ENCODE measurements at regions not wholly inside any gene's neighbourhood (a gene's known extent, or its start where the extent isn't known, plus 50 kb on each side); places are given as distances from the start of the nearest gene placed in this dataset.
A peak's percentile ranks its signal among the peaks of the same experiment; 100 is the strongest.

- peak; percentile 66 to 85 for DNase-seq (ENCODE audit: low read depth in 1 of 2, low spot score in 1 of 2)
- H3K4me3 ChIP-seq (replicated peaks; ENCODE audit: insufficient read depth, low read length) = no peak overlapping the region
- H3K27ac ChIP-seq (replicated peaks) = peak overlapping the region; percentile 43
- H3K27me3 ChIP-seq (ENCODE audit: insufficient read depth, poor library complexity, severe bottlenecking) = no peaks in the 10 kb centered on the region
- TF ChIP-seq, protein P1, sequence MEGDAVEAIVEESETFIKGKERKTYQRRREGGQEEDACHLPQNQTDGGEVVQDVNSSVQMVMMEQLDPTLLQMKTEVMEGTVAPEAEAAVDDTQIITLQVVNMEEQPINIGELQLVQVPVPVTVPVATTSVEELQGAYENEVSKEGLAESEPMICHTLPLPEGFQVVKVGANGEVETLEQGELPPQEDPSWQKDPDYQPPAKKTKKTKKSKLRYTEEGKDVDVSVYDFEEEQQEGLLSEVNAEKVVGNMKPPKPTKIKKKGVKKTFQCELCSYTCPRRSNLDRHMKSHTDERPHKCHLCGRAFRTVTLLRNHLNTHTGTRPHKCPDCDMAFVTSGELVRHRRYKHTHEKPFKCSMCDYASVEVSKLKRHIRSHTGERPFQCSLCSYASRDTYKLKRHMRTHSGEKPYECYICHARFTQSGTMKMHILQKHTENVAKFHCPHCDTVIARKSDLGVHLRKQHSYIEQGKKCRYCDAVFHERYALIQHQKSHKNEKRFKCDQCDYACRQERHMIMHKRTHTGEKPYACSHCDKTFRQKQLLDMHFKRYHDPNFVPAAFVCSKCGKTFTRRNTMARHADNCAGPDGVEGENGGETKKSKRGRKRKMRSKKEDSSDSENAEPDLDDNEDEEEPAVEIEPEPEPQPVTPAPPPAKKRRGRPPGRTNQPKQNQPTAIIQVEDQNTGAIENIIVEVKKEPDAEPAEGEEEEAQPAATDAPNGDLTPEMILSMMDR (IDR thresholded peaks at IDR 0.05; ENCODE audit: insufficient read depth, low read length) = no peak
- peak; percentile 56; the same call in 1 of the 2 replicates for TF ChIP-seq GABPA (IDR thresholded peaks at IDR 0.05; ENCODE audit: low read depth)
- no peak for TF ChIP-seq SPI1 (IDR thresholded peaks at IDR 0.05; ENCODE audit: borderline replicate concordance, low read depth)
- TF ChIP-seq, protein P2, sequence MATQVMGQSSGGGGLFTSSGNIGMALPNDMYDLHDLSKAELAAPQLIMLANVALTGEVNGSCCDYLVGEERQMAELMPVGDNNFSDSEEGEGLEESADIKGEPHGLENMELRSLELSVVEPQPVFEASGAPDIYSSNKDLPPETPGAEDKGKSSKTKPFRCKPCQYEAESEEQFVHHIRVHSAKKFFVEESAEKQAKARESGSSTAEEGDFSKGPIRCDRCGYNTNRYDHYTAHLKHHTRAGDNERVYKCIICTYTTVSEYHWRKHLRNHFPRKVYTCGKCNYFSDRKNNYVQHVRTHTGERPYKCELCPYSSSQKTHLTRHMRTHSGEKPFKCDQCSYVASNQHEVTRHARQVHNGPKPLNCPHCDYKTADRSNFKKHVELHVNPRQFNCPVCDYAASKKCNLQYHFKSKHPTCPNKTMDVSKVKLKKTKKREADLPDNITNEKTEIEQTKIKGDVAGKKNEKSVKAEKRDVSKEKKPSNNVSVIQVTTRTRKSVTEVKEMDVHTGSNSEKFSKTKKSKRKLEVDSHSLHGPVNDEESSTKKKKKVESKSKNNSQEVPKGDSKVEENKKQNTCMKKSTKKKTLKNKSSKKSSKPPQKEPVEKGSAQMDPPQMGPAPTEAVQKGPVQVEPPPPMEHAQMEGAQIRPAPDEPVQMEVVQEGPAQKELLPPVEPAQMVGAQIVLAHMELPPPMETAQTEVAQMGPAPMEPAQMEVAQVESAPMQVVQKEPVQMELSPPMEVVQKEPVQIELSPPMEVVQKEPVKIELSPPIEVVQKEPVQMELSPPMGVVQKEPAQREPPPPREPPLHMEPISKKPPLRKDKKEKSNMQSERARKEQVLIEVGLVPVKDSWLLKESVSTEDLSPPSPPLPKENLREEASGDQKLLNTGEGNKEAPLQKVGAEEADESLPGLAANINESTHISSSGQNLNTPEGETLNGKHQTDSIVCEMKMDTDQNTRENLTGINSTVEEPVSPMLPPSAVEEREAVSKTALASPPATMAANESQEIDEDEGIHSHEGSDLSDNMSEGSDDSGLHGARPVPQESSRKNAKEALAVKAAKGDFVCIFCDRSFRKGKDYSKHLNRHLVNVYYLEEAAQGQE (IDR thresholded peaks at IDR 0.05; ENCODE audit: insufficient replicate concordance, low read depth) = no peak
- TF ChIP-seq POLR2AphosphoS5 (IDR thresholded peaks at IDR 0.05; ENCODE audit: low read depth) = peak; percentile 75; the same call in 1 of the 2 replicates
Measured at GRCh38 chr1:81121306-81121705, 679.4 kb upstream of the ADGRL2 start.

DNA sequence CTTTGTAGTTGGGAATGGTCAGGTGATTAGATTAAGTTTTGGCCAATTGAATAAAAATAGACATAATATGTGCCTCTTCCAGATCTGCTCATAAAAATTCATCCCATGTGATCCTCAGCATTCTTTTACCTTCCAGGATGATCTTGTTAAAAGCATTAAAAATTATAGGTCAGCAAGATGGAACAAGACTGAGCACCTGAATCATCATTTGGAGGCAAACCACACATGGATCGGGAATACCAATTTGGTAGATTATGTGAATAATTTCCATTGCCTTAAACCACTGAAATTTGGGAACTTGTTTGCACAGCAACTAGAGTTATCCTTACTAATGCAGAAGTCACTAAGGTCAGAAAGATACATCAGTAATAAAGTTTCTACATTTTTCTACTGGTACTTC is 681.4 kb upstream of the ADGRL2 start:
- no peak for DNase-seq (ENCODE audit: low read depth in 1 of 2, low spot score in 1 of 2)
- Histone ChIP-seq H3K27me3 (ENCODE audit: insufficient read depth, poor library complexity, severe bottlenecking) (no peaks in the 10 kb centered on the region), H3K27ac (replicated peaks) (no peak overlapping the region), H3K4me3 (replicated peaks; ENCODE audit: insufficient read depth, low read length) (no peak overlapping the region)
- TF ChIP-seq GABPA (IDR thresholded peaks at IDR 0.05; ENCODE audit: low read depth) (no peak), POLR2AphosphoS5 (IDR thresholded peaks at IDR 0.05; ENCODE audit: low read depth) (no peak), SPI1 (IDR thresholded peaks at IDR 0.05; ENCODE audit: borderline replicate concordance, low read depth) (no peak)
- TF ChIP-seq, protein P1 (IDR thresholded peaks at IDR 0.05; ENCODE audit: insufficient read depth, low read length) = no peak
- TF ChIP-seq, protein P2 (IDR thresholded peaks at IDR 0.05; ENCODE audit: insufficient replicate concordance, low read depth) = no peak

DNA sequence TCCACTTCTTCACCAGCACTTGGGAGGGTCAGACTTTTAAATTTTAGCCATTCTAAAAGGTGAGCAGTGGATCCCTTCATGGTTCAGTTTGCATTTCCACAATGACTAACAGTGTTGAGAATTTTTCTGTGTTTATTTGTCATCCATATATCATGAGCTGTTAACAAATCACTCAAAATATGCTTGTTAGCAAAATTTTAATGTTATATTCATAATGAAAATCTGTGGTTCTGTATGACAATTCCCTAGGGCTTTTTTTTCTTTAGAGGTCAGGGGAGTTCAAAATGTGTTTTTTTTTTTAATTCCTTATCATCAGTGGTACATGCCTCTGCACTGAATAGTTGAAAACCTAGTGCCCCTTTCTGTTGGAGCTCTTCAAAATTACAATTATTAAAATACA is 682.2 kb upstream of the ADGRL2 start:
- no peak for TF ChIP-seq POLR2AphosphoS5 (IDR thresholded peaks at IDR 0.05; ENCODE audit: low read depth)
- no peak for TF ChIP-seq SPI1 (IDR thresholded peaks at IDR 0.05; ENCODE audit: borderline replicate concordance, low read depth)
- TF ChIP-seq, protein P1 (IDR thresholded peaks at IDR 0.05; ENCODE audit: insufficient read depth, low read length) = no peak
- TF ChIP-seq, protein P2 (IDR thresholded peaks at IDR 0.05; ENCODE audit: insufficient replicate concordance, low read depth) = no peak
- TF ChIP-seq GABPA (IDR thresholded peaks at IDR 0.05; ENCODE audit: low read depth) = no peak
- no peaks in the 10 kb centered on the region for H3K27me3 ChIP-seq (ENCODE audit: insufficient read depth, poor library complexity, severe bottlenecking)
- H3K27ac ChIP-seq (replicated peaks) = no peak overlapping the region
- no peak overlapping the region for H3K4me3 ChIP-seq (replicated peaks; ENCODE audit: insufficient read depth, low read length)
- no peak for DNase-seq (ENCODE audit: low read depth in 1 of 2, low spot score in 1 of 2)
